GM12878 (cell line): ENCODE measurements at regions not wholly inside any gene's neighbourhood (a gene's known extent, or its start where the extent isn't known, plus 50 kb on each side); places are given as distances from the start of the nearest gene placed in this dataset.

Experiments
- CUX1 ChIP-seq: IDR thresholded peaks from 2 replicates; pipeline ENCODE4 v1.6.1; 2012; ENCODE audit warnings: improper control_type of control experiment, low read depth, low read length; ENCODE audit not compliant: insufficient replicate concordance
- NRF1 ChIP-seq: conservative IDR thresholded peaks from 2 replicates; pipeline ENCODE4 v1.6.1; 2011; ENCODE audit warnings: mild to moderate bottlenecking, low read depth, low read length, improper control_type of control experiment
- ZBTB11 ChIP-seq: fragments of 450-650 bp; formaldehyde crosslinking; IDR thresholded peaks from 2 replicates; pipeline ENCODE4 v1.5.0; 2022; ENCODE audit warnings: mild to moderate bottlenecking, missing genetic modification characterization
- ZNF207 ChIP-seq: fragments of 450-650 bp; IDR thresholded peaks from 2 replicates; pipeline ENCODE4 v1.6.1; 2014; ENCODE audit warnings: antibody characterized with exemption, mild to moderate bottlenecking, borderline replicate concordance

- TF ChIP-seq ZBTB11 (CRISPR knock-in tag) (no peak), CUX1 (no peak), ZNF207 (no peak), NRF1 (no peak)
- TF ChIP-seq, all 136 proteins: peak for 0
These were observed 789.0 kb upstream of the ROBO1 start (continued) for GRCh38 chr3:80556763-80557162.
